Activated CD8-positive, alpha-beta memory T cell treated with anti-CD3 and anti-CD28 coated beads, Interleukin-2, amount 50 U/mL, for 24 hours (primary cell): ENCODE measurements at regions not wholly inside any gene's neighbourhood (a gene's known extent, or its start where the extent isn't known, plus 50 kb on each side); places are given as distances from the start of the nearest gene placed in this dataset.
"Not testable (repeated sequence)": the region's sequence is repeated elsewhere in the genome, so short reads cannot be mapped to it uniquely, and the experiment has no call there.

Source experiments
- DNase-seq: peaks from one replicate; pipeline ENCODE4 v3.0.0-alpha.2; 2020; ENCODE audit errors: extremely low read depth

DNA sequence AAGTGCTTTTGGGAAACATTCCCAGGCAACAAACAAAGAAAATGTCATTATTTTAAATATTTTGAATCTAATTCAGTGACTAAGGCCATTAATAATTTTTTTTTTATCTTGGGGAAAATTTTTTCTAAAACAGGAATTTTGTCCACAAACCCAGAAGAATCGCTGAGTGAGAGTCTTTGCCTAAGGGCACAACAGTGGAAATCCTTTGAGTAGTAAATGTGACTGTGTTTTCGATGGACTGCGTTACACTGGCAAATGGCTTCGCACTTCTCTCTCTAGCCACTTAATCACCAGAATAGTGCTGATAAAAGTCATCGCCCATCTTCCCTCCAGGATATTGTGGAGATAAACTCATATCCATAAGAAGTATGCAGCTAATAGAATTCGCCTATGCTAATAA is 430.3 kb upstream of the AKR1E2 start:
- DNase-seq, result no peak

DNA sequence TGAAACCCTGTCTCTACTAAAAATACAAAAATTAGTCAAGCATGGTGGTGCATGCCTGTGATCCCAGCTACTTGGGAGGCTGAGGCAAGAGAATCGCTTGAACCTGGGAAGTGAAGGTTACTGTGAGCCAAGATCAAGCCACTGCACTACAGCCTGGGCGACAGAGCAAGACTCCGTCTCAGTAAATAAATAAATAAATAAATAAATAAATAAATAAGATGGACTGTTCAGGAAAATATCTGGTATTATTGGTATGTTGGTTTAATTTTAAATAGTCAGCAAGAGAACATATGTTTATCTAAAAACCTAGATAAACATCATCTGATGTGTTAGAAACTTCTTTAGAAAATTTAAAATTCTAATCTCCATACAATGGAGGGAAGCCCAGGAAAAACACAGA is 431.6 kb upstream of the AKR1E2 start:
- DNase-seq, result not testable (repeated sequence)

DNA sequence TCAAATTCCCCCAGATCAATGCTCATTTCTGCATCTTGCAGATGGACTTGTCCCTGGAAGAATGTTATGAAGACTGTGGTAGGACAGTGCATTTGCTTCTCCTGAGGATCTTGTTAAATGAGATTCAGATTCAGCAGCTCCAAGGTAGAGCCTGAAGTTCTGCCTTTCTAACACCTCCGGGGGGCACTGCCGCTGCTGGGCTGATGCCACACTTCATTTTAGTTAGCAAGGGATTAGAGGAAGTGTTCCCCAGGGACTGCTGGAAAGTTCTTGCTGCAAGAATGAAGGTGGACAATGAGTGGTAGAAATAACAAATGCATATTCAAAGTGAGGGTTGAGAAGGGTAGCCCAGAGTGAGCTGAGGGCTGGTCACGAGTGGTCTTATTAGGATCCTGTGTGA is 434.3 kb upstream of the AKR1E2 start:
- no peak for DNase-seq

DNA sequence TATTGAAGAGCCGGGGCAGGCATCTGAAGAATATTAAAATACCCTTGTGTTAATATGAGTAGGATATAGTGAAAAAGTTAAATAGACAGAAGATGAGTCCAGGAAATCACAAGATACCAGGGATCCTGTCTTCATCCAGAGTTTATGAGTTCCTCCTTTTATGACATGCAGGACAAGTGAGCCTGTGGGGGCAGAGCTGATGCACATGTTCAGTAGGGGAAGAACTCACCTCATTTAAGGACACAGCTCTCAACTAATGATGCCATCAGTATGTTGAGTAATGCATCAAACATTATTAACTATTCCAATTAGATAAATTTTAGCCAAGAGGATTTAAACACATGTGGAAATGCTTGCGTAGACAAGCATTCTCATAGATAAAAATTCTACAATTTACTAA is 435.8 kb upstream of the AKR1E2 start:
- no peak for DNase-seq

DNA sequence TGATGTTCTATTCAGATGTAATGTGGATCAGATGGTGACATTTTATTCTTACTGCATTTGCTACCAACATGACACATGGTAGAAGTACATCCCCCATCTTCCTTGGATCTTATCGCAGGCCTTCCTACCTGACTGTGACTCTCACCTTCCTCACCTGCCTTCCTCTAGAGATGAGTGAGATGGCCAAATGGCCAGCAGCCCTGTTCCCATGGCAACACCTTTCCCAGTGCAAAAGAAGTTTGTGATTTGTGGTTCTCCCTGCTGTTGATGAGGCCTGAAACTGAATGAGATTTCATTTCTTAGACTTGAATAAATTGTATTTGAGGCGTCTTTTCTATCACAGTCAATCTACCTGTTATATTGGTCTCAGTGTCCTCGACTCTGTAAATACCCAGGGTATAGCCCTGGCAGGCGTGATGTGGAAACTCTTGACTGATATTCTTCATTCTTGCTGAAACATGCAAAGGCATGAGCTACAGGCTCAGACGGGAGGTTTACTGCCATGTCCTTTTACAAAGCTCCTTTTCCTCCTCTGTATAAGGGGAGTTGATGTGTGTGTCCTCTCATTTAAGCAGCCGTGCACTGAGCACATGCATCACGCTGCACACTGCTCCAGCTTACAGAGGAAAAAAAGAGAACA is 440.7 kb upstream of the AKR1E2 start:
- no peak for DNase-seq

DNA sequence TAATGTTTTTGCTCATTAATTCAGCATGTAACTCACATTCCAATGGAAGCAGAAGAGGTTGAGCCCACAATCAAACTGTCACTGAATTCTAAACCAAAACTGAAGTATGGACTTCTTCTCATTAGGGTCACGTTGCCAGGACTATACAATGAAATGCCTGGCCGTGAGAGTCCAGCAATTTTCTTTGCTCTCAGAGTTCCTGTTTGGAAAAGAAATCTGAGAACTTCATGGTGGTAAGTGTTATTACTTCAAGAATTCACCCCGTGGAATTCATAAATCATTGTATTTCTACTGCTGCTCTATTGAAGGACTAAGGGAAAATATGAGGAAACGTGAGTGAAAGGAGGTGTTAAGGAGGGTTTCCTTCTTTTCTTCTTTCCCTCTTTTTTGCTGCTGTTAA is 441.8 kb upstream of the AKR1E2 start:
- no peak for DNase-seq

DNA sequence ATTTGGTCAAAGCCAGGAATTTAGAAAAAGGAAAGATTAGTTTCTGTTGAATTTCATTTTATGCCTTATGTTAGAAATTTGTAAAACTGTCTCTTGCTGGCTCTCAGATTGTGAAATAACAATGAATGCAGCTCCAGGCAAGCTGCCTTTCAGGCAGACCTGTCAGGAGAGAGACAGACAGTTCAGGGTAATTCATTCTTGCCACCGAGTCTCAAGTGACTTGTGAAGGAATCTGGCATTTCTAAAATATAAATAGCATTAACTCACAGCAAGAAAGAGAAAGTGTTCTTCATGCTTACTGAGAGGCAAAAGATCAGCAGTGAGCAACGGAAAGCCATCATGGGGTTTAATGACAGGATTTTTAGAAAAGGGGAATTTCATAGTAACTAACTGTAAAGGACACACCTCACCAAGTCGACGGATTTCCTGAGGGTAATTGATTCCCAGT is 442.3 kb upstream of the AKR1E2 start:
- no peak for DNase-seq

DNA sequence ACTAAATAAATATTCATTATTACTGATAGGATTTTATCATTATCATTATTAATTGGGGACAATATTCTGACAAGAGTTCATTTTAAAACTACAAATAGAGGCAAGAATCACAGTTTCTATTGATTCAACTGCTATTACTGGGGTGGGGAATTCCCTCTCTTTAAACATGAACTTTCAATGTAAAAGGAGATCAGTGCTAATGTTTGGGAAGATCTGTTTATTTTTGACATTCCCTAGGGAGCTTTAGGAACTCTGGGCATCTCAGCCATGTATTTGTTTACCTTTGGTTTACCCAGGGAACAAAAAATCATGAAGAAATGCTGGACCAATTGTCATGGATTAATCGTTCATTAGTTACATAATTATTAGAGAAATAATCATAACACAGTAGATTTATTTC is 443.2 kb upstream of the AKR1E2 start:
- no peak for DNase-seq

DNA sequence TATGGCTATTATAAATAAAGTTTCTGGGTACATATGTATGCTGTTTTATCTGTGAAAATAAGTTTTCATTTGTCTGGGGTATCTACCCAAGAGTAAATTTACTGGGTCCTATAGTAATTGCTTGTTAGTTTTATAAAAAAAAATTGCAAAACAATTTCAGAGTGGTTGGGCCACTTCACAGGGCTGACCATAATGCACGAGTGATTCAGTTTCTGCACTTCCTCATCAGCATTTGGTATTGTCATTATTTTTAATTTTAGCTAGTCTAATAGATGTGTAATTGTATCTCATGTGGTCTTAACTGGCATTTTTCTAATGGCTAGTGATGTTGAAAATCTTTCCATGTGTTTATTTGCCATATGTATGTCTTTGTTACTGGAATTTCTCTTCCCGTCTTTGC is 452.4 kb upstream of the AKR1E2 start:
- DNase-seq, result no peak

DNA sequence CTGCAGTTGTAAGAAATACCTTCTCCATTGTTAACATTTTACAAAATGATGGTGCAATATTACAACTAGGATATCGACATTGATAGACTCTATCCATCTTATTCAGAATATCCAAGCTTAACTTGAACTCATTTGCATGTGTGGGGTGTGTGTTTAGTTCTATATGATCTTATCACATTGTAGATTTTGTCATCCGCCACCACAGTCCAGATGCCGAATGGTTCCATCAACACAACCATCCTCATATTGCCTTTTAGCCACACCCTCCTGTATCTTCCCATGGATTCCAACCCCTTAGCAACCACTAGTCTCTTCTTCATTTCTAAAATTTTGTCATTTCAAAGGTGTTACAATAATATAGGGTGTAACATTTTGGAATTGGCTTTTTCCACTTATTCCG is 452.9 kb upstream of the AKR1E2 start:
- DNase-seq, result no peak

DNA sequence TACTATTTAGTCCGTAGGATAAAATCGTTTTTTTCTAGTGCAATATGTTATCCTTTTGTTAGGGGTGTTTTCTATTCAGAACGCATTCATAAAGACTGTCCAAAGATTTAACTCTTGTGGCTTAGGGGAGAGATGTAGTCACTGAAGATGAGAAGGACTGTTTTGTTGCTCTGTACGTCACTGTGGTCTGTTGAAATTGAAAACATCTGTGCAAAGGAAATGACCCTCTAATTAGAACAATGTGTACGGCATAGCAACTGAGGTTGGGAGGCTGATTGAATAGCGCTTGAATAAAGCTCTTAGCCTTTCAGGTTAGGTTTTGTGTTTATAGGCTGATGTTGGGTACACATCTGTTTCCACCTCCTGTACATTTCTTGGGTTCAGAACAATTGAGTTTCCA is 453.4 kb upstream of the AKR1E2 start:
- no peak for DNase-seq

DNA sequence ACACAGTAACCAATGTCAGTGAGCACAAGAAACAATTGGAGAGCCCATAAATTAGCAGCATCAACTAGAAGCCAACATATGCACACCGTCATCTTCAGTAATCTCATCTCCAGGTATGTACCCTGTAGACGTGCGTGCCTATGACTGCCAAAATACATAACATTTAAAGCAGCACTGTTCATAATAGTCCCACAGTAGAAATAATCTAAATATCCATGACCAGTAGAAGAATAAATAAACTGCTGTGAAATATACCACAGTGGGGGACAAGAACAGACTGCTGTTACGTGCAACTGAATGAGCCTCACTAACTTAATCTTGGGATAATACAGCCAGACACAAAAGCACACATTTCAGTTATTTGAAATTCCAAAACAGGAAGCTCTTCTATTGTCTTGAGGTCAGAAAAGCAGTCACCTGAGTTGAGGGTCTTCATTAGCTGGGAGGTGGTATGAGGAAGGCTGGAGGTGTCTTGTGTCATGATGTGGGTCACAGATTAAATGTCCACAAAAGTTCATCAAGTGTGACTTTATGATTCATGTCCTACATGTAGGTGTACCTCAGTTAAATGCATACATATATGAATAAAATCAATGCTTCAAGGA is 454.2 kb upstream of the AKR1E2 start:
- DNase-seq, result no peak

DNA sequence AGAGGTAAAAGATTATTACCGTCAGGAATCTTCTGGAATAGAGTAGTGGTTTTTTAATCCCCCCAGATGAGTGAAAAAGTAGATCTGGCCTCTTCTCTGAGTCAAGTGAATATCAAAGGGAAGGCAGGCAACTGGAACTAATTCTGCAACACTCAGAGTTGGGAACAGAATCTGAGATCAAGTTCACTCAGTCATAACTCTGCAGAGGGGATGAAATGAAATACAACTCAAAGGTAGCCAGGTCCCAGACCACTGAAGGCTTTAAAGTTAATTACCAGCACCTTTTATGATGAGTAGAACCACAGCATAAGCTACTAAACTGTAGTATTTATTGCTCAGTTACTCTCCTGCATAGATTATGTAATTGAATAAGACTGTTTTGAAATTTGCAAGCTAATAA is 455.6 kb upstream of the AKR1E2 start:
- no peak for DNase-seq

DNA sequence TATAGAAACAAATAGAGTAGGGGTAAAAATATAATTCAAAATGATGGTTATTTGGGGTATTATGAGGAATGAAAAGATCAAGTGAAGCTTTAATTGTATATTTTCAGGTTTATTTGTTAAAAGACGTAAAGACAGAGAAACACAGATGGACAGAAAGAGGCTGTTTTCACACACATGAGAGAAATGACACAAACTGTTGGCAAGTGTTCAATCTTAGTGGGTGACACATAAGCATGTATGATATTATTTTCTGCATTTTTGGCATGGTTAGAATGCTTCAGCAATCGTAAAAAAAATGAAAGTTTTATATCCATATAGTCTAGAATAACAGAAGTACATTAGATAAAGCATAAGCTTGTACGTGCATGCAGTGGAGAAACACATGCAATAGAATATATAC is 464.4 kb upstream of the AKR1E2 start:
- no peak for DNase-seq

DNA sequence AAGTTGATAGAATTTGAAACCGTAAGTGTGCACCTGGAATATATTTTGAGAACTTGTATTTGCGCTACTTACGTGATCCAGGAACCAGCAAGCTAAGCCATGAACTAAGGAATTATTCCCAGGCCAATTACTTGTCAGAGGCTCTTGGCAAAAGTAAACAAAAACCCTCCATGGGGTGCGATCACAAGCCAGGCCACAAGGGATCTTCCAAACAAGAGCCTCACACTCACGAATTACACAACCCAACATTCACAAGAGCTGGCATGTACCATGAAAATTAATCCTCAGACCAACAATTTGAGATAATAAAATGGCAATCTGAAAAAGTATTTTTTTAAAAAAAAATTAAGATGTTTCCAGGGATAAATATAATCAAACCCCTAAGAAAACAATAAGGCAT is 467.0 kb upstream of the AKR1E2 start:
- no peak for DNase-seq

DNA sequence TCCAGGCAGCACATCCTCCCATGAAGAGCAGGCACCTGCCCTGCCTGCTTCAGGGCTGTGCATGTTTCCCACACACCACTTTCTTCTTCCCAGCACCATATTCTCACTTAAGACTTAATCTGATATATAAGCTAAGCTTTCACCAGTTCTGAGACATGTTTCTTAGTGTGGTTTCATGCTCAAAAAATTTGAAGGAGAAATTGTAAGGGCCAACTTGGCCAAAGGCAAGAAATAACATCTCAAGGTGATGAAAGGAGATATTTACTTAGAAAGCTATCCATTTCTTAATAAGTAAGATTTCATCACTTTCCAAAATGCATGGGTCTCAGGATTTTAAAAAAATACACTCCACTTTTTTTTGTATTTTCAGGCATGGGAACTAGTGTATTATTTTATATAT is 468.1 kb upstream of the AKR1E2 start:
- DNase-seq, result no peak

DNA sequence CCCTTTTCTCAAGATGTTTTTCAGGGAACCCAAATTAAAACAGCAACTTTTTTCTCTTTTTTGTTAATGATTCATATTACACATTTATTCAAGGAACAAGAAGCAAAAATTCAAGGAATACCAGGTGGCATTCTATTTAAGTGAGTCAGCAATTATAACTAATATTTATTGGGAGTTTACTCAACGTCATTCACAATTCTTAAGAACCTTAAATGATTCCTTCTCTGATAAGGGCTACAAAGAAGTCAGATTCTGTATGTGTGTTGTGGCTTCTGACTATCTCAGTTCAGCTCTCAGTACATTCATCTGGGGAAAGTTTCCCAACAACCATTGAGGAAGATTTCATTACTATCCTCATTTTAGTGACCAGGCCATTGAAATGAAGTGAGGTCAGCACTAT is 470.7 kb upstream of the AKR1E2 start:
- DNase-seq, result no peak

DNA sequence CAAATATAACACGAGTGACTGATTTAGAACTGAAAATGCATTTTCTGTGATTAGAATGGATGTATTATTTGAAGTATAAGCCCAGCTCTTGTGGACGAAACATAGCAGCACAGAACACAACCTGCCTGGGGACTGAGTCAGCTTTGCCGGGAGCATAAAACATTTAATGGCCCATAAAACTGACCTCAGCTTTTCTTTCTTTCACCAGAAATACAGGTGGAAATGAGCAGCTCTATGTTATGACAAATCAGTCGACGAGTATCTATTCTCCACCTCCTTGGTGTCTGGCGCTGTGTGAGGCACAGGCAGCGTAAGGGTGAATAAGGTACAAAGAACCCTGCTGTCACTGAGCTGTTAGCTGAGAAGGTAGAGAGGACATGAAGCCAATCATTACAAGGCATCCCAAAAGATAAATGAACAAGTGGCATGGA is 471.6 kb upstream of the AKR1E2 start:
- no peak for DNase-seq

DNA sequence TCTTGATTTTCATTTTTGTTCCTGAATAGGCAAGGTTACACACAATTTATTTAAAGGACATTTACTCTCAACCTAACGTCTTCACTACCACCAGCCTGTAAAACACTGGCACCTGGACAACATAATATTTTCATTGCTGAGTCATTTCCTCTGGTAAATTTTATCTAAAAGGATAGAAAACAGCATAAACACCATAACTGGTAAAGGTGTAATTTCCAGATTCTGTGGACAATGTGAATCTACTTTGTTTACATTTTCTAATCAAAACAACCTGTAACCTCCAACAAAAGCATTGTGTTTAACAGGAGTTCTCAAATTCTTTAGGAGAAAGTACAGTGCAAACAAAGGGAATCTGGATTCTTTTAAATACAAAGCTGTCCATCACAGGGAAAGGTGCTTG is 472.0 kb upstream of the AKR1E2 start:
- DNase-seq, result no peak

DNA sequence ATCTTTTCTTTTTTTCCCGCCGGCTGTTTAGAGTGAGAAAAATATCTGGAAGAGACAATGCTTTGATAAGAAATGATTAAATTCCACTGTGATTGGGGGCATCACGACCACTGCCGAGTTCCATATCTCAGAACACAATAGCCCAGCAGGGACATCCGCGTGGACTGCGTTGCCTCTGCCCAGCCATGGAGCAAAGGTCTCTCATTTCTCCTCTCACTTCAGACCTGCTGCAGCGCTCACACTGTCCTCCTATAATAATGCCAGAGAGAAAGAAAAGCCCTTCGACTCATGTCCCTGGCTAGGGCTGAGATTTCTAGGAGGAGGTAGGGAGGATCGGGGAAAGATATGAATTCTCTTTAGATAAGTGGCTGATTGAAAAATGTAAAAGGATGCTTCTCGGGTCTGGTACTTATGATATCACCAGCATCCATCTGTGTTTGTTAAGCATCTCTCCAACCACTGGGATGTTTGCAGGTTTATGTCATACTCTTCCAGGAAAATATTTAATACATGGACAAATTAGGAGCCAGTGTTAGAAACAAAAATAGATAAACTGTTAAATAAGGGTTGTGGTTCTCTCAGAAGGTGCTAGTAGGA is 472.9 kb upstream of the AKR1E2 start:
- no peak for DNase-seq

DNA sequence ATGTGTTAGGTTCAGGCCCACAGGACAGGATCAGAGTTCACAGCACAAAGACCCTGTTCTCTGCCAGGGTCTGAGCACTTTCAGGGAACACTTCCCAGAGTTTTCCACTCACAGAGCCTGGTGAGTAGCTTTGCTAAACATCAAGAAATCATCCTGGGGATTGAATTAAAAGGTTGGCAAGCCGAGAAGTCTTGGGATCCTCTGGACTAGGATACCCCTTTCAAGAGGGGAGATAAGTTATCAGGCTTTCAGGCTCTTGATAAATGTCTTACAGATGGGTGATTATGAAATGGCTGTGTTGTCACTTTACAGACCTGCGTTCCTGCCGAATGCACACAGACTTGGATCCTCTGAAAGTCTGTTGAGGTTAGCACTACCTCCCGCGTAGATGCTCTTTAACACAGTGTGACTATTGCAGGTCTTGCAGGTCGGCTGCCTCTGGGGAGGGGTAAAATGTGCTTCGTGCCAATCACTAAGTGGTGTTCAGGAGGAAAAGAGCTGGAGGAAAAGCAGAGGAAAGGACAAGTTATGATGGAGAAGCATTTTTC is 473.5 kb upstream of the AKR1E2 start:
- DNase-seq, result no peak

DNA sequence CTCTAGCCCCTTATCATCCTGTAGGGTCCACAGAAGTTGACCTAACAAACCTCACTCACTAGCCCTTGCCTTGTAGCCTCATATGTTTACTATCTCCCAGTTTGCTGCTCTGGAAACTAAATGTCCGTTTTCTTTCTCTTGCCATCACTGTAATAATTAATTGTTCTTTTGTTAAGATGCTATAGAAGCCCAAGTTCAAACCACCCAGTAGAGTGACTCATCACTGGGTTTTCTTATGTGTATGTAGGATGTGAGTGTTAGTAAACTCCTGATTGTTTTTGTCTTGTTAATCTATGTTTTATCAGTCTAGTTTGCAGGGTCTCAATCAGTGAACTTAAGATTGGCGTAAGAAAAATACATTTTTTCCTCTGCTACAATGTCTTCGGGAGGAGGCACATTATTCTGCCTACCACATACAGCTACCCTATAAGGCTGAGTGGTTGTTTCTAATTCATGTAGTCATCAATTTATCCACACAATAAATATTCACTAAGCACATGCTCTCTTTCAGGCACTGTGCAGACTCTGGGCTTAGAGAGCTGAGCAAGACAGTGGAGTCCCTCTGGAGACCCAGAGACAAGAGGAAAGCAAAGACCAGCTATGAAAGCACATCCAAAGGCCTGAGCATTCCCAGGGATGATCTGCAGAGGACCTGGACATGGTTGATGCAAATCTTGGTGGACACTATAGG is 474.1 kb upstream of the AKR1E2 start:
- DNase-seq, result no peak

DNA sequence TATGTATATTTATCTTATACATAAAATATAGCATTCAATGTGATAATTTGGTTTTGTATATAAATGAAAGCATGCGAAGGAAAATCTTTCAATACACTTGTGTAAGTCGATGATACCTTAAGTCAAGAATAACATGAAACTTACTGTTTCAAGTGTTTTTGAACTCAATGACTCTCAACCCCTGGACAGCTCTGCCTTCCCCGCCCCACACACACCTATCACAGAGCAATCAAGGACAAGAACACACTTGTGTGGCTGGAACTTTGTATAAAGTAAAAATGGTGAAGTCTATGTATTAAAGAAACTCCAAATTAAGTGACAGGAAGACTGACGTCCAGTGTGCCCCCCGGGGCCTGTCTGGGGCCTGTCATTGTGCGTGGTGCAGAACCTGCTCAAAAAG is 478.6 kb upstream of the AKR1E2 start:
- DNase-seq, result no peak
